Breast epithelium (tissue), 4 donors: ENCODE measurements at regions not wholly inside any gene's neighbourhood (a gene's known extent, or its start where the extent isn't known, plus 50 kb on each side); places are given as distances from the start of the nearest gene placed in this dataset.

ENCODE experiments used
- DNase-seq, 2 donors: peaks; one replicate each; pipeline ENCODE4 v3.0.0-alpha.2; 2019; ENCODE audit warnings: low spot score in 2 of 2
- H3K27ac ChIP-seq, 2 donors: fragments of 200-600 bp; sonication (generic) in 1 of 2; one replicate each; pipeline ENCODE4 v1.5.1; 2016 to 2019; ENCODE audit warnings: mild to moderate bottlenecking in 1 of 2
- H3K27me3 ChIP-seq, 2 donors: fragments of 200-600 bp; sonication (generic) in 1 of 2; one replicate each; pipeline versions ENCODE4 v1.5.1 to v1.6.0; 2017 to 2019; ENCODE audit warnings: control low read depth in 1 of 2, mild to moderate bottlenecking in 1 of 2
- H3K36me3 ChIP-seq: fragments of 200-600 bp; one replicate; pipeline ENCODE4 v1.5.1; 2019
- H3K4me1 ChIP-seq, 2 donors: fragments of 200-600 bp; sonication (generic); one replicate each; pipeline ENCODE4 v1.5.1; 2016 to 2019; ENCODE audit warnings: control low read depth in 1 of 2
- H3K4me3 ChIP-seq, 3 donors: fragments of 200-600 bp; sonication (generic); 1 replicate in 2 of 3; 2 replicates in 1 of 3; pipeline ENCODE4 v1.5.1; 2016 to 2019; ENCODE audit warnings: mild to moderate bottlenecking in 3 of 3, moderate library complexity in 2 of 3
- H3K9me3 ChIP-seq, 2 donors: fragments of 200-600 bp; sonication (generic) in 1 of 2; one replicate each; pipeline ENCODE4 v1.5.1; 2016 to 2019; ENCODE audit warnings: control low read depth in 1 of 2
- POLR2A ChIP-seq: fragments of 450-650 bp; IDR thresholded peaks from one replicate; pipeline ENCODE4 v1.6.1; 2016; ENCODE audit warnings: antibody characterized with exemption, mild to moderate bottlenecking, moderate library complexity
- POLR2AphosphoS5 ChIP-seq, 3 donors: sonication (generic); formaldehyde crosslinking; IDR thresholded peaks; one replicate each; pipeline ENCODE4 v1.6.1; 2017; ENCODE audit warnings: antibody characterized with exemption in 3 of 3
- intact Hi-C: fragments of 100-400 bp; cut with DNase I; formaldehyde crosslinking; loops from one replicate; pipeline ENCODE4 v1.15.1; 2023; ENCODE audit warnings: low total_unique reads
- TF ChIP-seq, protein P1 (sequence below), 3 donors: fragments of 450-650 bp; IDR thresholded peaks; one replicate each; pipeline ENCODE4 v1.5.1; 2016 to 2017; ENCODE audit warnings: antibody characterized with exemption in 3 of 3, mild to moderate bottlenecking in 3 of 3, moderate library complexity in 3 of 3

DNA sequence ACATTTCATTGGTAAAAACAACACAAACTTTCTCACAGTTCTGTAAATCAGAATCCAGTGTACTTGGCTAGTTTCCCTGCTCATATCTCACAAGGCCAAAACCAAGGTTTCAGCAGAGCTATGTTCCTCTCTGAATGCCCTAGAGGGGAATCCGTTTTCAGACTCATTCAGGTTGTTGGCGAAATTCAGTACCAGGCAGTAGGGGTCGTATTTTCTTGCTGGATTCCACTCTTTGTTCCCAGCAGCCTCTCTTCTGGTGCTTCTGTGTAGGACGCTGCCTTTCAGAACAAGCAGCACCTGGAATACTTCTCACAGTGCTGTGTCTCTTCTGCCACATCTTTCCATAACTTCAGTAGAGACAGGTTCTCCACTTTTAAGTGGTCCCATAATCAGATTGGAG is 351.9 kb downstream of the PCDH18 start:
- no peak for DNase-seq
- Histone ChIP-seq H3K27me3 (no peaks in the 10 kb centered on the region), H3K9me3 (no peaks in the 10 kb centered on the region), H3K4me1 (no peaks in the 10 kb centered on the region), H3K36me3 (no peaks in the 10 kb centered on the region), H3K4me3 (no peak overlapping the region), H3K27ac (no peak overlapping the region)
- intact Hi-C loops: no loop called here
- TF ChIP-seq, protein P1, sequence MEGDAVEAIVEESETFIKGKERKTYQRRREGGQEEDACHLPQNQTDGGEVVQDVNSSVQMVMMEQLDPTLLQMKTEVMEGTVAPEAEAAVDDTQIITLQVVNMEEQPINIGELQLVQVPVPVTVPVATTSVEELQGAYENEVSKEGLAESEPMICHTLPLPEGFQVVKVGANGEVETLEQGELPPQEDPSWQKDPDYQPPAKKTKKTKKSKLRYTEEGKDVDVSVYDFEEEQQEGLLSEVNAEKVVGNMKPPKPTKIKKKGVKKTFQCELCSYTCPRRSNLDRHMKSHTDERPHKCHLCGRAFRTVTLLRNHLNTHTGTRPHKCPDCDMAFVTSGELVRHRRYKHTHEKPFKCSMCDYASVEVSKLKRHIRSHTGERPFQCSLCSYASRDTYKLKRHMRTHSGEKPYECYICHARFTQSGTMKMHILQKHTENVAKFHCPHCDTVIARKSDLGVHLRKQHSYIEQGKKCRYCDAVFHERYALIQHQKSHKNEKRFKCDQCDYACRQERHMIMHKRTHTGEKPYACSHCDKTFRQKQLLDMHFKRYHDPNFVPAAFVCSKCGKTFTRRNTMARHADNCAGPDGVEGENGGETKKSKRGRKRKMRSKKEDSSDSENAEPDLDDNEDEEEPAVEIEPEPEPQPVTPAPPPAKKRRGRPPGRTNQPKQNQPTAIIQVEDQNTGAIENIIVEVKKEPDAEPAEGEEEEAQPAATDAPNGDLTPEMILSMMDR (IDR thresholded peaks at IDR 0.05): no peak
- TF ChIP-seq POLR2AphosphoS5 (IDR thresholded peaks at IDR 0.05) (no peak), POLR2A (no peak)

DNA sequence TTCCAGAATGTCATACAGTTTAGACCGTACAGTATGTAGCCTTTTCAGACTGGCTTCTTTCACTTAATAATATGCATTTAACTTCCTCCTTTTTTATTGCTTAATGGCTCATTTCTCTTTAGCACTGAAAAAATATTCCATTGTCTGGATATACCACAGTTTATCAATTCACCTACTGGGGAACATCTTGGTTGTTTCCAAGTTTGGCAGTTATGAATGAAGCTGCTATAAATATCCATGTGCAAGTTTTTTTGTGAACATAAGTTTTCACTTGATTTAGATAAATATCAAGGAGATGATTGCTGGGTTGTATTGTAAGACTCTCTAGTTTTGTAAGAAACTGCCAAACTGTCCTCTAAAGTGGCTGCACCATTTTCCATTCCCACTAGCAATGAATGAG is 375.5 kb downstream of the PCDH18 start:
- Histone ChIP-seq H3K4me1 (no peaks in the 10 kb centered on the region), H3K9me3 (no peaks in the 10 kb centered on the region), H3K36me3 (no peaks in the 10 kb centered on the region), H3K27ac (no peak overlapping the region), H3K27me3 (no peaks in the 10 kb centered on the region), H3K4me3 (no peak overlapping the region)
- DNase-seq: no peak
- intact Hi-C loops: no loop called here
- TF ChIP-seq POLR2AphosphoS5 (IDR thresholded peaks at IDR 0.05): no peak
- no peak for TF ChIP-seq POLR2A
- TF ChIP-seq, protein P1 (IDR thresholded peaks at IDR 0.05): no peak

DNA sequence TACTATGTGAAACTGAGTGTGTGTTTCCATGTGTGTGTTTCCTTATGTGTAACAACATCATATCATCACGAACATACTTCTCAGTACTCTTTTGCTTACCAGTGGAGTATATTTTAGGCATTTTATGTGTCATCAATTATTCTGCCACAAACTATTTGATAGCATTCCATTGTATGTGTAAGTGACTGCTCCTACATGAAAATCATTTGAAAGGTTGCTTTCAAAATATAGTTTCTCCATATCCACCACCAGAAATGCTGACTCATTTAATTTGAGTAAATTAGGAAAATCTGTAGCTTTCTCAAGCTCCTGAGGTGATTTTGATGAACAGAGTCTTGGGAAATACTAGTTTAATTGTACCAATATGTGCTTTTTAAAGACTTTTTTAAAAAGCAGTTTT is 376.2 kb downstream of the PCDH18 start:
- H3K27ac ChIP-seq: peak overlapping the region in 1 of 2 donors; percentile 2
- H3K4me3 ChIP-seq: no peak overlapping the region
- no peaks in the 10 kb centered on the region for H3K4me1 ChIP-seq
- intact Hi-C loops: no loop called here
- no peaks in the 10 kb centered on the region for H3K36me3 ChIP-seq
- no peak for TF ChIP-seq POLR2A
- TF ChIP-seq, protein P1 (IDR thresholded peaks at IDR 0.05): no peak
- no peaks in the 10 kb centered on the region for H3K9me3 ChIP-seq
- no peaks in the 10 kb centered on the region for H3K27me3 ChIP-seq
- DNase-seq: no peak

DNA sequence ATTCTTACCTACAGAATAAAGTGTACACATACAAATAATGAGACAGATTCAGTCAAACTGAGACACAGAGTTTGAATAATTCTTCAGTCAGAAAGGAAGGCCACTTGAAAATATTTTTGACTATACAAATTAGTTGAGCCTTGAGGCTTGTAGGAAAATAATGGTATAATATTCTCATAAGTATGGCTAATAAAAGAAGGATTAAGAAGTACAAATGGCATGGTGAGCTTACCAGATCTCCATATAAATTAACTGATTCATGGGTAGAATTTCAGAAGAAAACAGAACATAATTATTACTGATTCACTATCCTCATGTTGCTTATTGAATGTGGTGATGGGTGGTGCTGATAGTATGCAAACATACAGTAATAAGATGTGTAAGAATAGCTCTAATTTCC is 401.1 kb downstream of the PCDH18 start:
- Histone ChIP-seq H3K4me1 (no peaks in the 10 kb centered on the region), H3K27me3 (no peaks in the 10 kb centered on the region), H3K9me3 (no peaks in the 10 kb centered on the region), H3K27ac (no peak overlapping the region), H3K4me3 (no peak overlapping the region), H3K36me3 (no peaks in the 10 kb centered on the region)
- intact Hi-C loops: no loop called here
- no peak for DNase-seq
- TF ChIP-seq, protein P1 (IDR thresholded peaks at IDR 0.05): no peak
- TF ChIP-seq POLR2A (no peak), POLR2AphosphoS5 (IDR thresholded peaks at IDR 0.05) (no peak)

DNA sequence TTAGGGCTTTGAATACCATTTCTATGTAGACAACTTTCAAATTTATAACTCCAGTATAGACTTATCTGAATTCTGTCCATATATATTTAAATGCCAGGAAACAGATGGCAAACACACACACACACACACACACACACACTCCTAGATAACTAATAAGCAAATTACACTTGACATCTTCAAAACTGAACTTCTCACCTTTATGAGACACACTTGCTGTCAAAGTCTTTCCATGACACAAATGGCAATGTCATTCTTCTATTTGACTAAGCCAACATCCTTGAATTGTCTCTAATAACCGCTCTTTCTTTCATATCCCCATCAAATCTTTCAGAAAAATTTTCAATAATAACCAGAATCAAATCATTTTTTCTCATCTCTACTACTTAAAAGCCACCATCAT is 402.4 kb downstream of the PCDH18 start:
- Histone ChIP-seq H3K36me3 (no peaks in the 10 kb centered on the region), H3K27ac (no peak overlapping the region), H3K9me3 (no peaks in the 10 kb centered on the region), H3K4me1 (no peaks in the 10 kb centered on the region), H3K27me3 (no peaks in the 10 kb centered on the region), H3K4me3 (no peak overlapping the region)
- no peak for DNase-seq
- intact Hi-C loops: no loop called here
- no peak for TF ChIP-seq POLR2AphosphoS5 (IDR thresholded peaks at IDR 0.05)

DNA sequence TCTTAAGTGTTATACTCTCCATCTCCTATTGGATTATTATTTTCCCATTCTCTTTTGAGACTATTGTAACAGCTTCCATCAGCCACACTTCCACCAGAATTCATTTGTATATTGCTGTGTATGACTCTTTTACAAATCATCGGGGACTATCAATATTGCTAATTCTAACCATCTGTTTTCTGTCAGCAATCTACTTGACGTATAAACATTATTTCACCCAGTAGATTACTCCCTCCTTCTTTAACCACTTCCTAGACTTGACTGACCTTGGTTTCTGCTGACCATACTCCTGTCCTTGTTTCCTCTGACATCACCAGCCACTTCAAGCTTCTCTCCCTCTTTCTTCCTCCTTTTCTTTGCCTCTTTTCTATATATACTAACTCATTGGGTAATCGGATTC is 402.9 kb downstream of the PCDH18 start:
- intact Hi-C loops: no loop called here

More for the DNA sequence above, 402.9 kb downstream of the PCDH18 start:
- no peaks in the 10 kb centered on the region for H3K9me3 ChIP-seq
- H3K4me1 ChIP-seq: no peaks in the 10 kb centered on the region
- H3K36me3 ChIP-seq: no peaks in the 10 kb centered on the region
- no peak for DNase-seq
- TF ChIP-seq POLR2A: no peak
- TF ChIP-seq POLR2AphosphoS5 (IDR thresholded peaks at IDR 0.05): no peak
- TF ChIP-seq, protein P1 (IDR thresholded peaks at IDR 0.05): no peak
- no peaks in the 10 kb centered on the region for H3K27me3 ChIP-seq
- no peak overlapping the region for H3K4me3 ChIP-seq
- H3K27ac ChIP-seq: no peak overlapping the region
